OCI-LY3 (cell line): ENCODE measurements at regions not wholly inside any gene's neighbourhood (a gene's known extent, or its start where the extent isn't known, plus 50 kb on each side); places are given as distances from the start of the nearest gene placed in this dataset.

ENCODE experiments used
- EZH2phosphoT487 ChIP-seq: fragments of 200-600 bp; shearing (Covaris generic); IDR thresholded peaks from 2 replicates; pipeline ENCODE4 v1.6.1; 2018; ENCODE audit warnings: antibody characterized with exemption, mixed run types, low read depth
- TF ChIP-seq, protein P1 (sequence below): fragments of 200-600, 300-600 bp; sonication (generic); IDR thresholded peaks from 2 replicates; pipeline ENCODE4 v1.5.1; 2014; ENCODE audit warnings: antibody characterized with exemption, low read length, low read depth

DNA sequence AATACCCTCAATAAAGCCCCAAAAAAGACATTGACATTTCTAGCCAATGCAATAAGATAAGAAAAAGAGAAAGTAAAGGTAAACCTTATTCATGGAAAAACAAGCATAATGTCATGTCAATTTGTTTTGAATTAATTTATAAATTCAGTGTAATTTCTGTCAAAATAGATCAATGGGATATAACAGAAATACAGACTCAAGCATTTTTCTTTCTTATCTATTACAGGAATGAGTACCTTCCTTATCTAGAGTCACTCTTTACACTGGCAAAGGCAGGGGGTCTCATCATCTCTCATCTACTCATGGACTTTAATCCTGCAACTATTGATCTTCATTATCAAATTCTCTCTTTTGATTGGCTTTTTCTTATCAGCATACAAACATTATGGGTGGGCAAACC is 127.1 kb upstream of the SHH start:
- TF ChIP-seq, protein P1, sequence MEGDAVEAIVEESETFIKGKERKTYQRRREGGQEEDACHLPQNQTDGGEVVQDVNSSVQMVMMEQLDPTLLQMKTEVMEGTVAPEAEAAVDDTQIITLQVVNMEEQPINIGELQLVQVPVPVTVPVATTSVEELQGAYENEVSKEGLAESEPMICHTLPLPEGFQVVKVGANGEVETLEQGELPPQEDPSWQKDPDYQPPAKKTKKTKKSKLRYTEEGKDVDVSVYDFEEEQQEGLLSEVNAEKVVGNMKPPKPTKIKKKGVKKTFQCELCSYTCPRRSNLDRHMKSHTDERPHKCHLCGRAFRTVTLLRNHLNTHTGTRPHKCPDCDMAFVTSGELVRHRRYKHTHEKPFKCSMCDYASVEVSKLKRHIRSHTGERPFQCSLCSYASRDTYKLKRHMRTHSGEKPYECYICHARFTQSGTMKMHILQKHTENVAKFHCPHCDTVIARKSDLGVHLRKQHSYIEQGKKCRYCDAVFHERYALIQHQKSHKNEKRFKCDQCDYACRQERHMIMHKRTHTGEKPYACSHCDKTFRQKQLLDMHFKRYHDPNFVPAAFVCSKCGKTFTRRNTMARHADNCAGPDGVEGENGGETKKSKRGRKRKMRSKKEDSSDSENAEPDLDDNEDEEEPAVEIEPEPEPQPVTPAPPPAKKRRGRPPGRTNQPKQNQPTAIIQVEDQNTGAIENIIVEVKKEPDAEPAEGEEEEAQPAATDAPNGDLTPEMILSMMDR = no peak
- no peak for TF ChIP-seq EZH2phosphoT487
